HL-60 (cell line): ENCODE measurements at regions not wholly inside any gene's neighbourhood (a gene's known extent, or its start where the extent isn't known, plus 50 kb on each side); places are given as distances from the start of the nearest gene placed in this dataset.

Experiments
- DNase-seq, 2 experiments: peaks; one replicate each; pipeline ENCODE4 v3.0.0-alpha.2; 2010 to 2020; ENCODE audit warnings: low read depth in 1 of 2, low spot score in 1 of 2
- H3K27ac ChIP-seq: fragments of 250-450 bp; sonication (Bioruptor Pico); replicated peaks from 2 replicates; pipeline ENCODE4 v1.5.1; 2020; ENCODE audit warnings: mild to moderate bottlenecking, moderate library complexity
- H3K27me3 ChIP-seq: fragments of 250-450 bp; sonication (Bioruptor Pico); 2 replicates; pipeline ENCODE4 v1.5.1; 2021; ENCODE audit warnings: mild to moderate bottlenecking, moderate library complexity; ENCODE audit not compliant: insufficient read depth, poor library complexity, severe bottlenecking
- H3K4me3 ChIP-seq: replicated peaks from 2 replicates; pipeline ENCODE4 v1.5.1; 2011; ENCODE audit warnings: mild to moderate bottlenecking, control low read depth, low read length; ENCODE audit not compliant: insufficient read depth
- GABPA ChIP-seq: IDR thresholded peaks from 2 replicates; pipeline ENCODE4 v1.6.1; 2012; ENCODE audit warnings: low read depth
- POLR2AphosphoS5 ChIP-seq: IDR thresholded peaks from 2 replicates; pipeline ENCODE4 v1.6.1; 2012; ENCODE audit warnings: low read depth
- SPI1 ChIP-seq: IDR thresholded peaks from 2 replicates; pipeline ENCODE4 v1.6.1; 2012; ENCODE audit warnings: low read depth, mild to moderate bottlenecking, borderline replicate concordance
- TF ChIP-seq, protein P1 (sequence below): IDR thresholded peaks from one replicate; pipeline ENCODE4 v1.5.1; 2011; ENCODE audit warnings: low read length, control low read depth, inconsistent platforms; ENCODE audit not compliant: insufficient read depth
- TF ChIP-seq, protein P2 (sequence below): IDR thresholded peaks from 2 replicates; pipeline ENCODE4 v1.6.1; 2012; ENCODE audit warnings: low read depth; ENCODE audit not compliant: insufficient replicate concordance

GRCh38 chr7:42727451-42727850 lies 184.4 kb downstream of the C7orf25 start:
- TF ChIP-seq, protein P1, sequence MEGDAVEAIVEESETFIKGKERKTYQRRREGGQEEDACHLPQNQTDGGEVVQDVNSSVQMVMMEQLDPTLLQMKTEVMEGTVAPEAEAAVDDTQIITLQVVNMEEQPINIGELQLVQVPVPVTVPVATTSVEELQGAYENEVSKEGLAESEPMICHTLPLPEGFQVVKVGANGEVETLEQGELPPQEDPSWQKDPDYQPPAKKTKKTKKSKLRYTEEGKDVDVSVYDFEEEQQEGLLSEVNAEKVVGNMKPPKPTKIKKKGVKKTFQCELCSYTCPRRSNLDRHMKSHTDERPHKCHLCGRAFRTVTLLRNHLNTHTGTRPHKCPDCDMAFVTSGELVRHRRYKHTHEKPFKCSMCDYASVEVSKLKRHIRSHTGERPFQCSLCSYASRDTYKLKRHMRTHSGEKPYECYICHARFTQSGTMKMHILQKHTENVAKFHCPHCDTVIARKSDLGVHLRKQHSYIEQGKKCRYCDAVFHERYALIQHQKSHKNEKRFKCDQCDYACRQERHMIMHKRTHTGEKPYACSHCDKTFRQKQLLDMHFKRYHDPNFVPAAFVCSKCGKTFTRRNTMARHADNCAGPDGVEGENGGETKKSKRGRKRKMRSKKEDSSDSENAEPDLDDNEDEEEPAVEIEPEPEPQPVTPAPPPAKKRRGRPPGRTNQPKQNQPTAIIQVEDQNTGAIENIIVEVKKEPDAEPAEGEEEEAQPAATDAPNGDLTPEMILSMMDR = no peak
- TF ChIP-seq POLR2AphosphoS5 (no peak), SPI1 (no peak)
- DNase-seq = no peak
- H3K27ac ChIP-seq = no peak overlapping the region
- no peak overlapping the region for H3K4me3 ChIP-seq
- H3K27me3 ChIP-seq = no peaks in the 10 kb centered on the region

- TF ChIP-seq SPI1 = no peak
- no peak for TF ChIP-seq POLR2AphosphoS5
- no peak for TF ChIP-seq GABPA
- TF ChIP-seq, protein P2, sequence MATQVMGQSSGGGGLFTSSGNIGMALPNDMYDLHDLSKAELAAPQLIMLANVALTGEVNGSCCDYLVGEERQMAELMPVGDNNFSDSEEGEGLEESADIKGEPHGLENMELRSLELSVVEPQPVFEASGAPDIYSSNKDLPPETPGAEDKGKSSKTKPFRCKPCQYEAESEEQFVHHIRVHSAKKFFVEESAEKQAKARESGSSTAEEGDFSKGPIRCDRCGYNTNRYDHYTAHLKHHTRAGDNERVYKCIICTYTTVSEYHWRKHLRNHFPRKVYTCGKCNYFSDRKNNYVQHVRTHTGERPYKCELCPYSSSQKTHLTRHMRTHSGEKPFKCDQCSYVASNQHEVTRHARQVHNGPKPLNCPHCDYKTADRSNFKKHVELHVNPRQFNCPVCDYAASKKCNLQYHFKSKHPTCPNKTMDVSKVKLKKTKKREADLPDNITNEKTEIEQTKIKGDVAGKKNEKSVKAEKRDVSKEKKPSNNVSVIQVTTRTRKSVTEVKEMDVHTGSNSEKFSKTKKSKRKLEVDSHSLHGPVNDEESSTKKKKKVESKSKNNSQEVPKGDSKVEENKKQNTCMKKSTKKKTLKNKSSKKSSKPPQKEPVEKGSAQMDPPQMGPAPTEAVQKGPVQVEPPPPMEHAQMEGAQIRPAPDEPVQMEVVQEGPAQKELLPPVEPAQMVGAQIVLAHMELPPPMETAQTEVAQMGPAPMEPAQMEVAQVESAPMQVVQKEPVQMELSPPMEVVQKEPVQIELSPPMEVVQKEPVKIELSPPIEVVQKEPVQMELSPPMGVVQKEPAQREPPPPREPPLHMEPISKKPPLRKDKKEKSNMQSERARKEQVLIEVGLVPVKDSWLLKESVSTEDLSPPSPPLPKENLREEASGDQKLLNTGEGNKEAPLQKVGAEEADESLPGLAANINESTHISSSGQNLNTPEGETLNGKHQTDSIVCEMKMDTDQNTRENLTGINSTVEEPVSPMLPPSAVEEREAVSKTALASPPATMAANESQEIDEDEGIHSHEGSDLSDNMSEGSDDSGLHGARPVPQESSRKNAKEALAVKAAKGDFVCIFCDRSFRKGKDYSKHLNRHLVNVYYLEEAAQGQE = no peak
- TF ChIP-seq, protein P1 = no peak
- Histone ChIP-seq H3K27ac (no peak overlapping the region), H3K4me3 (no peak overlapping the region), H3K27me3 (no peaks in the 10 kb centered on the region)
- DNase-seq = no peak
Observed at GRCh38 chr7:42726066-42726785, 185.6 kb downstream of the C7orf25 start.

- Histone ChIP-seq H3K4me3 (no peak overlapping the region), H3K27me3 (no peaks in the 10 kb centered on the region), H3K27ac (no peak overlapping the region)
- no peak for DNase-seq
- TF ChIP-seq GABPA (no peak), SPI1 (no peak)
- TF ChIP-seq, protein P1 = no peak
- TF ChIP-seq, protein P2 = no peak
Observed at GRCh38 chr7:42722716-42723115, 189.2 kb downstream of the C7orf25 start.

- H3K27me3 ChIP-seq = no peaks in the 10 kb centered on the region
- TF ChIP-seq GABPA (no peak), SPI1 (no peak), POLR2AphosphoS5 (no peak)
- TF ChIP-seq, protein P2 = no peak
- TF ChIP-seq, protein P1 = no peak
- DNase-seq = no peak
Observed at GRCh38 chr7:42722198-42722597, 189.7 kb downstream of the C7orf25 start.

More at GRCh38 chr7:42722198-42722597, 189.7 kb downstream of the C7orf25 start:
- no peak overlapping the region for H3K27ac ChIP-seq
- no peak overlapping the region for H3K4me3 ChIP-seq
